ENCODE measurements at regions not wholly inside any gene's neighbourhood (a gene's known extent, or its start where the extent isn't known, plus 50 kb on each side); places are given as distances from the start of the nearest gene placed in this dataset.

DNA sequence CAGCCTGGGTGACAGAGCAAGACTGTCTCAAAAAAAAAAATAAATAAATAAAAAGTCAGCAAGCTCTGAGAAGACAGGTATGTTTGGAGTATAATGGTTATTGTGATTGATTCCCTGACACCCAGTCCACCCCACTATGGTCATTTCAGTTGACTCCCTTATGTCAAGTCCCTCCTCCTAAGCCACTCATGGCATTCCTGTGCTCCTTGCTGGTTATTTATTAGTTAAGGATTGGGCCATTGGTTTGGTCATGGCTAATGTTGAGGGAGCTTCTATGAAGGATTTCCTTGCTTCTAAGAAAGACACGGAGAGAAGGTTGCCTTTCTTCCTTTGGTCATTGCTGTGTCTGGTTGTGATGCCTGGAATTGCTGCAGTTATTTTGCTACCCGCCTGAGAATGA, 140.1 kb downstream of the UCHL1 start:
- DNase-seq (no peak), ATAC-seq (ENCODE audit: low read depth) (no peak)
- Histone ChIP-seq H3K79me2 (ENCODE audit: control insufficient read depth, insufficient read depth, low read length) (no peaks in the 10 kb centered on the region), H3K27ac (ENCODE audit: low read length in 2 of 2) (no peak overlapping the region), H2AFZ (ENCODE audit: insufficient read depth, low read depth, low read length, poor library complexity, severe bottlenecking) (no peak overlapping the region), H3K9ac (ENCODE audit: low read length) (no peak overlapping the region), H3K9me3 (ENCODE audit: control extremely low read depth in 1 of 3, control insufficient read depth in 2 of 3, insufficient read depth in 1 of 3, low read length in 2 of 3) (no peaks in the 10 kb centered on the region), H3K4me3 (ENCODE audit: control extremely low read depth in 1 of 5, extremely low read depth in 1 of 5, insufficient read depth in 1 of 5, low read depth in 2 of 5, low read length in 4 of 5) (no peak overlapping the region), H3K27me3 (replicated peaks in 1 of 4; ENCODE audit: control extremely low read depth in 1 of 4, control insufficient read depth in 3 of 4, insufficient read depth in 4 of 4, low read length in 3 of 4) (no peaks in the 10 kb centered on the region), H3K4me2 (replicated peaks; ENCODE audit: low read depth, low read length, poor library complexity, severe bottlenecking) (no peak overlapping the region), H3K4me1 (ENCODE audit: control insufficient read depth in 2 of 2, insufficient read depth in 2 of 2, low read length in 2 of 2) (no peaks in the 10 kb centered on the region), H3K36me3 (replicated peaks in 1 of 2; ENCODE audit: control extremely low read depth in 1 of 2, control insufficient read depth in 1 of 2, extremely low read depth in 1 of 2, insufficient read depth in 2 of 2, low read length in 1 of 2) (no peaks in the 10 kb centered on the region), H4K20me1 (ENCODE audit: control insufficient read depth, insufficient read depth, low read length, poor library complexity, severe bottlenecking) (no peaks in the 10 kb centered on the region)
- WGBS (ENCODE audit: insufficient coverage), result 86% methylated on average over 2 of the region's 2 CpGs
- no peak overlapping the region for H3K4me3 Mint-ChIP-seq
- intact Hi-C loops (cut with micrococcal nuclease), result no loop called here
- peaks cover 10% of the 10 kb centered on the region for H3K27me3 Mint-ChIP-seq
- CTCF ChIA-PET, result no interaction called here
- POLR2A ChIA-PET, result no interaction called here
- TF ChIP-seq EZH2 (IDR thresholded peaks at IDR 0.05; ENCODE audit: borderline replicate concordance, insufficient read depth, low read depth, low read length, poor library complexity, severe bottlenecking), result no peak
- TF ChIP-seq, protein P1, sequence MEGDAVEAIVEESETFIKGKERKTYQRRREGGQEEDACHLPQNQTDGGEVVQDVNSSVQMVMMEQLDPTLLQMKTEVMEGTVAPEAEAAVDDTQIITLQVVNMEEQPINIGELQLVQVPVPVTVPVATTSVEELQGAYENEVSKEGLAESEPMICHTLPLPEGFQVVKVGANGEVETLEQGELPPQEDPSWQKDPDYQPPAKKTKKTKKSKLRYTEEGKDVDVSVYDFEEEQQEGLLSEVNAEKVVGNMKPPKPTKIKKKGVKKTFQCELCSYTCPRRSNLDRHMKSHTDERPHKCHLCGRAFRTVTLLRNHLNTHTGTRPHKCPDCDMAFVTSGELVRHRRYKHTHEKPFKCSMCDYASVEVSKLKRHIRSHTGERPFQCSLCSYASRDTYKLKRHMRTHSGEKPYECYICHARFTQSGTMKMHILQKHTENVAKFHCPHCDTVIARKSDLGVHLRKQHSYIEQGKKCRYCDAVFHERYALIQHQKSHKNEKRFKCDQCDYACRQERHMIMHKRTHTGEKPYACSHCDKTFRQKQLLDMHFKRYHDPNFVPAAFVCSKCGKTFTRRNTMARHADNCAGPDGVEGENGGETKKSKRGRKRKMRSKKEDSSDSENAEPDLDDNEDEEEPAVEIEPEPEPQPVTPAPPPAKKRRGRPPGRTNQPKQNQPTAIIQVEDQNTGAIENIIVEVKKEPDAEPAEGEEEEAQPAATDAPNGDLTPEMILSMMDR (IDR thresholded peaks at IDR 0.05), result no peak
- no peak overlapping the region for H3K27ac Mint-ChIP-seq
- no peaks in the 10 kb centered on the region for H3K4me1 Mint-ChIP-seq
- H3K9me3 Mint-ChIP-seq (ENCODE audit: insufficient read depth), result peaks cover 2% of the 10 kb centered on the region

DNA sequence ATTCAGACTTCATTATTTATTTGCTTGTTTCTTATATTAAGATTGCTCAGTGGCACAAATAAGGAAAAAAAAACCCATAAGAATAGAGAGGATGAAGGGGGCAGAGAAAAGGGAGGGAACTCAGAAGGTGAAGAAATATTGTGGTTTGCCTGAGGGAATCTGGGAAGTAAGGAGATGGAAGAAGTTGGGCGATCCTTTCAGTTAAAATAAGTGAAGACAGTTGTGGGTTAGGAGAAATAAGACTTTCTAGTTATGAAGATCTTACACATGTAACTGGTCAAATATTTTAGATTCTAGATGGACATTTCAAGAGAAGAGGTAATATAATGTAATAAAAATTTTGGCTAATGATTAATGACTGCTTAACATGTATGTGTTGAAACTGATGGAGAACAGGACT, 138.7 kb upstream of the LIMCH1 start:
- H3K27me3 Mint-ChIP-seq, result peaks cover 4% of the 10 kb centered on the region
- no CpG with 5 or more reads among the region's 1 CpG for WGBS (ENCODE audit: insufficient coverage)
- Histone ChIP-seq H4K20me1 (ENCODE audit: control insufficient read depth, insufficient read depth, low read length, poor library complexity, severe bottlenecking) (no peaks in the 10 kb centered on the region), H2AFZ (ENCODE audit: insufficient read depth, low read depth, low read length, poor library complexity, severe bottlenecking) (no peak overlapping the region), H3K27ac (ENCODE audit: low read length in 2 of 2) (no peak overlapping the region), H3K4me3 (ENCODE audit: control extremely low read depth in 1 of 5, extremely low read depth in 1 of 5, insufficient read depth in 1 of 5, low read depth in 2 of 5, low read length in 4 of 5) (no peak overlapping the region), H3K4me1 (ENCODE audit: control insufficient read depth in 2 of 2, insufficient read depth in 2 of 2, low read length in 2 of 2) (no peaks in the 10 kb centered on the region), H3K9me3 (ENCODE audit: control extremely low read depth in 1 of 3, control insufficient read depth in 2 of 3, insufficient read depth in 1 of 3, low read length in 2 of 3) (no peaks in the 10 kb centered on the region), H3K4me2 (replicated peaks; ENCODE audit: low read depth, low read length, poor library complexity, severe bottlenecking) (no peak overlapping the region), H3K36me3 (replicated peaks in 1 of 2; ENCODE audit: control extremely low read depth in 1 of 2, control insufficient read depth in 1 of 2, extremely low read depth in 1 of 2, insufficient read depth in 2 of 2, low read length in 1 of 2) (no peaks in the 10 kb centered on the region), H3K79me2 (ENCODE audit: control insufficient read depth, insufficient read depth, low read length) (no peaks in the 10 kb centered on the region), H3K27me3 (replicated peaks in 1 of 4; ENCODE audit: control extremely low read depth in 1 of 4, control insufficient read depth in 3 of 4, insufficient read depth in 4 of 4, low read length in 3 of 4) (no peaks in the 10 kb centered on the region), H3K9ac (ENCODE audit: low read length) (no peak overlapping the region)
- CTCF ChIA-PET, result no interaction called here
- ATAC-seq (ENCODE audit: low read depth), result no peak
- H3K4me3 Mint-ChIP-seq, result no peak overlapping the region
- no peaks in the 10 kb centered on the region for H3K9me3 Mint-ChIP-seq (ENCODE audit: insufficient read depth)
- no peak overlapping the region for H3K27ac Mint-ChIP-seq
- no peaks in the 10 kb centered on the region for H3K4me1 Mint-ChIP-seq
- POLR2A ChIA-PET, result no interaction called here
- TF ChIP-seq, protein P1 (IDR thresholded peaks at IDR 0.05), result no peak
- TF ChIP-seq EZH2 (IDR thresholded peaks at IDR 0.05; ENCODE audit: borderline replicate concordance, insufficient read depth, low read depth, low read length, poor library complexity, severe bottlenecking), result no peak
- no peak for DNase-seq
- intact Hi-C loops (cut with micrococcal nuclease), result no loop called here

Data from B cell (primary cell).